GM23338 (cell line): ENCODE measurements at regions not wholly inside any gene's neighbourhood (a gene's known extent, or its start where the extent isn't known, plus 50 kb on each side); places are given as distances from the start of the nearest gene placed in this dataset.
A peak's percentile ranks its signal among the peaks of the same experiment; 100 is the strongest.

Experiments
- ATAC-seq: fragments of 200-7000 bp; cut with Tn5 transposase; 3 replicates; pipeline ENCODE4 v1.9.1; 2020
- DNase-seq: peaks from one replicate; pipeline ENCODE4 v3.0.0-alpha.2; 2015; ENCODE audit warnings: low spot score
- H2AFZ ChIP-seq: fragments of 200-600 bp; sonication (generic); 2 replicates; pipeline ENCODE4 v1.8.0; 2016; ENCODE audit warnings: antibody characterized with exemption, mild to moderate bottlenecking, moderate library complexity
- H3F3A ChIP-seq: fragments of 200-600 bp; sonication (generic); replicated peaks from 2 replicates; pipeline ENCODE4 v1.8.0; 2017; ENCODE audit warnings: antibody characterized with exemption, mixed run types, low read depth
- H3K27ac ChIP-seq: fragments of 200-600 bp; sonication (generic); 2 replicates; pipeline ENCODE4 v1.6.1; 2016; ENCODE audit warnings: low read depth
- H3K27me3 ChIP-seq: fragments of 200-600 bp; sonication (generic); 2 replicates; pipeline ENCODE4 v1.8.0; 2016; ENCODE audit warnings: mild to moderate bottlenecking, mixed run types, moderate library complexity; ENCODE audit not compliant: insufficient read depth
- H3K36me3 ChIP-seq: fragments of 200-600 bp; sonication (generic); 2 replicates; pipeline ENCODE4 v1.8.0; 2016; ENCODE audit warnings: mild to moderate bottlenecking; ENCODE audit not compliant: insufficient read depth
- H3K4me1 ChIP-seq: fragments of 200-600 bp; sonication (generic); 2 replicates; pipeline ENCODE4 v1.8.0; 2016; ENCODE audit warnings: mild to moderate bottlenecking, moderate library complexity; ENCODE audit not compliant: insufficient read depth
- H3K4me2 ChIP-seq: fragments of 200-600 bp; sonication (generic); 2 replicates; pipeline ENCODE4 v1.7.1; 2017; ENCODE audit warnings: mixed run types
- H3K4me3 ChIP-seq: fragments of 200-600 bp; sonication (generic); 2 replicates; pipeline ENCODE4 v1.6.1; 2016; ENCODE audit warnings: mixed run types
- H3K79me2 ChIP-seq: fragments of 200-600 bp; sonication (generic); replicated peaks from 2 replicates; pipeline ENCODE4 v1.8.0; 2017; ENCODE audit warnings: mild to moderate bottlenecking; ENCODE audit not compliant: insufficient read depth
- H3K9me2 ChIP-seq: fragments of 200-600 bp; sonication (generic); 2 replicates; pipeline ENCODE4 v1.8.0; 2017; ENCODE audit not compliant: insufficient read depth
- H4K20me1 ChIP-seq: fragments of 200-600 bp; sonication (generic); replicated peaks from 2 replicates; pipeline ENCODE4 v1.8.0; 2017; ENCODE audit warnings: mild to moderate bottlenecking; ENCODE audit not compliant: insufficient read depth
- H3K27ac Mint-ChIP-seq: 2 replicates; pipeline ENCODE4 v1.8.0; 2020; ENCODE audit warnings: inconsistent platforms, mild to moderate bottlenecking, moderate library complexity, mixed read lengths
- H3K27me3 Mint-ChIP-seq: 3 replicates; pipeline ENCODE4 v1.8.0; 2022; ENCODE audit warnings: low read depth, mild to moderate bottlenecking, moderate library complexity, mixed read lengths, inconsistent platforms; ENCODE audit not compliant: insufficient read depth, poor library complexity
- H3K36me3 Mint-ChIP-seq: 3 replicates; pipeline ENCODE4 v1.8.0; 2021; ENCODE audit warnings: low read depth, mild to moderate bottlenecking, inconsistent platforms, moderate library complexity, mixed read lengths
- H3K4me1 Mint-ChIP-seq: 3 replicates; pipeline ENCODE4 v1.8.0; 2020; ENCODE audit warnings: mild to moderate bottlenecking, inconsistent platforms, mixed read lengths
- H3K4me3 Mint-ChIP-seq: 3 replicates; pipeline ENCODE4 v1.8.0; 2021; ENCODE audit warnings: moderate library complexity, mild to moderate bottlenecking, inconsistent platforms, mixed read lengths
- H3K9me3 Mint-ChIP-seq: 3 replicates; pipeline ENCODE4 v1.8.0; 2020; ENCODE audit warnings: moderate library complexity, mild to moderate bottlenecking, inconsistent platforms, mixed read lengths
- CREB1 ChIP-seq: fragments of 250-450 bp; sonication (Bioruptor Pico); IDR thresholded peaks from 2 replicates; pipeline ENCODE4 v1.5.0; 2020; ENCODE audit warnings: low read depth, mild to moderate bottlenecking, moderate library complexity
- ETS1 ChIP-seq: IDR thresholded peaks from 2 replicates; pipeline ENCODE4 v1.6.1; 2016; ENCODE audit warnings: antibody characterized with exemption
- EZH2 ChIP-seq: fragments of 200-600 bp; sonication (generic); IDR thresholded peaks from one replicate; pipeline ENCODE4 v1.8.0; 2017; ENCODE audit warnings: antibody characterized with exemption, mild to moderate bottlenecking, low read depth; ENCODE audit not compliant: unreplicated experiment
- POLR2AphosphoS5 ChIP-seq: IDR thresholded peaks from 2 replicates; pipeline ENCODE4 v1.6.1; 2016; ENCODE audit warnings: antibody characterized with exemption, low read depth
- TF ChIP-seq, protein P1 (sequence below): fragments of 250-450 bp; sonication (Bioruptor Pico); IDR thresholded peaks from 2 replicates; pipeline ENCODE4 v1.5.0; 2020; ENCODE audit warnings: mild to moderate bottlenecking, moderate library complexity

DNA sequence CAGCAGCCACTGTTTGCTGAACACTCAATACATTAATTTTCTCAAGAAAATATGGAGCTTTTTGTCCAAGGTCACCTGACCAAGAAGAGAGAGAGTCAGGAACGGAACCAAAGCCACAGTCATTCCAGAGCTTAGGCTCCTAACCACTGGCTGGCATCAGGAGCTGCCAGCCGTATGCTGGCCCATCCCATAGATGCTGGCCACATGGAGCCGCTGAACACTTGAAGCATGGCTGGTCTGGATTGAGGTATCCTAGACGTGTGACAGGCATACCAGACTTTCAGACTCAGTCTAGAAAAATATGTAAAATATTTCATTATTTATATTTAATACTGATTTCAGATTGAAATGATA lies 458.7 kb downstream of the MATN1 start (continued):
- no peak for TF ChIP-seq EZH2

DNA sequence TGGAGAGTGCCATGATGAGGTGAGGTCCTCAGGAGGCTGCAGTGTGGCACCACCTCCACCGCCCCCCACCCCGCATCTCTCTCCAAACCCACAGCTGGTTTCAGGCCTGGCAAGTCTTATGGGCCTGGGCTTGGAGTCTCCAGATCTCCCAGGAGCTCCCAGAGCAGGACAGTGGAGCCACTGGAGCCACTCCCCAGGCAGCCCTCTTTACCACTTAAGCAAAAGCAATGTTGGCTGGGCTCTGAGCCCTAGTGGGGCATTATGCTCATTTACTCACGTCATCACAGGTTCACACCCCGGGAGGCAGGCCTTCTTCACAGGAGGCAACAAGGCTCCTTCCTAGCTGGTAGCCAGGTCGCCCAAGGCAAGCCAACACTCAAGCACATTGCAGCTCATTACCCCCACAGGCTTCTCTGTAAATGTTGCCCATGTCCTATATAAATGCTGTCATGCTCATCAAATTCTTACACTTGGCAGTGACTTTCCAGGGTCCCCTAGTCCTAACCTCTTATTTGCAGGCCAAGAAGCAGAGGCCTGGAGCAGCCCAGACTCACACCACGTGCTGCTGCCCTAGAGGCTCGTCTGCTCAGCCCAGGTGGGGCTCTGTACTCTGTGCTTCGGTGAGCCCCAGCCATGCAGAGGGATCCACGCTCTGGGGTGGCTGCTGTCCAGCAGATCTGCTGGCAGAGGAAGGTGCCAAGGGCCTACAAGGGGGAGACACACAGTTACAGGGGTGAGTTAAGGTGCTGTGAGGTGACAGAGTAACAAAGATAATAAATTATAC lies 459.3 kb downstream of the MATN1 start:
- Histone ChIP-seq H2AFZ (no peak overlapping the region), H3K4me3 (no peak overlapping the region), H4K20me1 (no peaks in the 10 kb centered on the region), H3K4me2 (no peak overlapping the region), H3K4me1 (0 out of 2 replicates have a peak, but pooled peaks cover 3% of the 10 kb centered on the region), H3K36me3 (no peaks in the 10 kb centered on the region), H3K27me3 (no peaks in the 10 kb centered on the region), H3F3A (no peaks in the 10 kb centered on the region), H3K27ac (no peak overlapping the region), H3K79me2 (no peaks in the 10 kb centered on the region), H3K9me2 (no peaks in the 10 kb centered on the region)
- Mint-ChIP-seq H3K27ac (no peak overlapping the region), H3K9me3 (no peaks in the 10 kb centered on the region; the same call in 2 of the 3 replicates), H3K27me3 (peaks cover 10% of the 10 kb centered on the region), H3K4me3 (no peak overlapping the region), H3K4me1 (peaks cover 7% of the 10 kb centered on the region; the same call in 2 of the 3 replicates), H3K36me3 (no peaks in the 10 kb centered on the region)
- DNase-seq (no peak), ATAC-seq (peak; percentile 55; the same call in 2 of the 3 replicates)
- TF ChIP-seq CREB1 (CRISPR knock-in tag) (no peak), ETS1 (no peak)

- H3K27ac Mint-ChIP-seq: no peak overlapping the region
- no peak overlapping the region for H3K4me3 Mint-ChIP-seq
- peaks cover 10% of the 10 kb centered on the region for H3K27me3 Mint-ChIP-seq
- no peaks in the 10 kb centered on the region for H3K36me3 Mint-ChIP-seq
- TF ChIP-seq POLR2AphosphoS5: no peak
- TF ChIP-seq, protein P1, sequence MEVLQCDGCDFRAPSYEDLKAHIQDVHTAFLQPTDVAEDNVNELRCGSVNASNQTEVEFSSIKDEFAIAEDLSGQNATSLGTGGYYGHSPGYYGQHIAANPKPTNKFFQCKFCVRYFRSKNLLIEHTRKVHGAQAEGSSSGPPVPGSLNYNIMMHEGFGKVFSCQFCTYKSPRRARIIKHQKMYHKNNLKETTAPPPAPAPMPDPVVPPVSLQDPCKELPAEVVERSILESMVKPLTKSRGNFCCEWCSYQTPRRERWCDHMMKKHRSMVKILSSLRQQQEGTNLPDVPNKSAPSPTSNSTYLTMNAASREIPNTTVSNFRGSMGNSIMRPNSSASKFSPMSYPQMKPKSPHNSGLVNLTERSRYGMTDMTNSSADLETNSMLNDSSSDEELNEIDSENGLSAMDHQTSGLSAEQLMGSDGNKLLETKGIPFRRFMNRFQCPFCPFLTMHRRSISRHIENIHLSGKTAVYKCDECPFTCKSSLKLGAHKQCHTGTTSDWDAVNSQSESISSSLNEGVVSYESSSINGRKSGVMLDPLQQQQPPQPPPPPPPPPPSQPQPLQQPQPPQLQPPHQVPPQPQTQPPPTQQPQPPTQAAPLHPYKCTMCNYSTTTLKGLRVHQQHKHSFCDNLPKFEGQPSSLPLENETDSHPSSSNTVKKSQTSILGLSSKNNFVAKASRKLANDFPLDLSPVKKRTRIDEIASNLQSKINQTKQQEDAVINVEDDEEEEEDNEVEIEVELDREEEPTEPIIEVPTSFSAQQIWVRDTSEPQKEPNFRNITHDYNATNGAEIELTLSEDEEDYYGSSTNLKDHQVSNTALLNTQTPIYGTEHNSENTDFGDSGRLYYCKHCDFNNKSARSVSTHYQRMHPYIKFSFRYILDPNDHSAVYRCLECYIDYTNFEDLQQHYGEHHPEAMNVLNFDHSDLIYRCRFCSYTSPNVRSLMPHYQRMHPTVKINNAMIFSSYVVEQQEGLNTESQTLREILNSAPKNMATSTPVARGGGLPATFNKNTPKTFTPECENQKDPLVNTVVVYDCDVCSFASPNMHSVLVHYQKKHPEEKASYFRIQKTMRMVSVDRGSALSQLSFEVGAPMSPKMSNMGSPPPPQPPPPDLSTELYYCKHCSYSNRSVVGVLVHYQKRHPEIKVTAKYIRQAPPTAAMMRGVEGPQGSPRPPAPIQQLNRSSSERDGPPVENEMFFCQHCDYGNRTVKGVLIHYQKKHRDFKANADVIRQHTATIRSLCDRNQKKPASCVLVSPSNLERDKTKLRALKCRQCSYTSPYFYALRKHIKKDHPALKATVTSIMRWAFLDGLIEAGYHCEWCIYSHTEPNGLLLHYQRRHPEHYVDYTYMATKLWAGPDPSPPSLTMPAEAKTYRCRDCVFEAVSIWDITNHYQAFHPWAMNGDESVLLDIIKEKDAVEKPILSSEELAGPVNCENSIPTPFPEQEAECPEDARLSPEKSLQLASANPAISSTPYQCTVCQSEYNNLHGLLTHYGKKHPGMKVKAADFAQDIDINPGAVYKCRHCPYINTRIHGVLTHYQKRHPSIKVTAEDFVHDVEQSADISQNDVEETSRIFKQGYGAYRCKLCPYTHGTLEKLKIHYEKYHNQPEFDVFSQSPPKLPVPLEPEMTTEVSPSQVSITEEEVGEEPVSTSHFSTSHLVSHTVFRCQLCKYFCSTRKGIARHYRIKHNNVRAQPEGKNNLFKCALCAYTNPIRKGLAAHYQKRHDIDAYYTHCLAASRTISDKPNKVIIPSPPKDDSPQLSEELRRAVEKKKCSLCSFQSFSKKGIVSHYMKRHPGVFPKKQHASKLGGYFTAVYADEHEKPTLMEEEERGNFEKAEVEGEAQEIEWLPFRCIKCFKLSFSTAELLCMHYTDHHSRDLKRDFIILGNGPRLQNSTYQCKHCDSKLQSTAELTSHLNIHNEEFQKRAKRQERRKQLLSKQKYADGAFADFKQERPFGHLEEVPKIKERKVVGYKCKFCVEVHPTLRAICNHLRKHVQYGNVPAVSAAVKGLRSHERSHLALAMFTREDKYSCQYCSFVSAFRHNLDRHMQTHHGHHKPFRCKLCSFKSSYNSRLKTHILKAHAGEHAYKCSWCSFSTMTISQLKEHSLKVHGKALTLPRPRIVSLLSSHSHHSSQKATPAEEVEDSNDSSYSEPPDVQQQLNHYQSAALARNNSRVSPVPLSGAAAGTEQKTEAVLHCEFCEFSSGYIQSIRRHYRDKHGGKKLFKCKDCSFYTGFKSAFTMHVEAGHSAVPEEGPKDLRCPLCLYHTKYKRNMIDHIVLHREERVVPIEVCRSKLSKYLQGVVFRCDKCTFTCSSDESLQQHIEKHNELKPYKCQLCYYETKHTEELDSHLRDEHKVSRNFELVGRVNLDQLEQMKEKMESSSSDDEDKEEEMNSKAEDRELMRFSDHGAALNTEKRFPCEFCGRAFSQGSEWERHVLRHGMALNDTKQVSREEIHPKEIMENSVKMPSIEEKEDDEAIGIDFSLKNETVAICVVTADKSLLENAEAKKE (CRISPR knock-in tag): no peak
- no peak overlapping the region for H3K4me3 ChIP-seq
- no peaks in the 10 kb centered on the region for H3K36me3 ChIP-seq
- 0 out of 2 replicates have a peak, but pooled peaks cover 4% of the 10 kb centered on the region for H3K4me1 ChIP-seq
- no peak overlapping the region for H3K4me2 ChIP-seq
- H3K4me1 Mint-ChIP-seq: peaks cover 11% of the 10 kb centered on the region; the same call in 2 of the 3 replicates
- H3F3A ChIP-seq: no peaks in the 10 kb centered on the region
- no peaks in the 10 kb centered on the region for H3K79me2 ChIP-seq
- no peaks in the 10 kb centered on the region for H3K27me3 ChIP-seq
- H2AFZ ChIP-seq: no peak overlapping the region
- H4K20me1 ChIP-seq: no peaks in the 10 kb centered on the region
- no peak for ATAC-seq
- no peaks in the 10 kb centered on the region for H3K9me2 ChIP-seq
- no peaks in the 10 kb centered on the region; the same call in 2 of the 3 replicates for H3K9me3 Mint-ChIP-seq
- no peak for DNase-seq
- no peak overlapping the region for H3K27ac ChIP-seq
These were observed 460.0 kb downstream of the MATN1 start for GRCh38 chr1:30263405-30263804.
